ENCODE measurements at regions not wholly inside any gene's neighbourhood (a gene's known extent, or its start where the extent isn't known, plus 50 kb on each side); places are given as distances from the start of the nearest gene placed in this dataset.

DNA sequence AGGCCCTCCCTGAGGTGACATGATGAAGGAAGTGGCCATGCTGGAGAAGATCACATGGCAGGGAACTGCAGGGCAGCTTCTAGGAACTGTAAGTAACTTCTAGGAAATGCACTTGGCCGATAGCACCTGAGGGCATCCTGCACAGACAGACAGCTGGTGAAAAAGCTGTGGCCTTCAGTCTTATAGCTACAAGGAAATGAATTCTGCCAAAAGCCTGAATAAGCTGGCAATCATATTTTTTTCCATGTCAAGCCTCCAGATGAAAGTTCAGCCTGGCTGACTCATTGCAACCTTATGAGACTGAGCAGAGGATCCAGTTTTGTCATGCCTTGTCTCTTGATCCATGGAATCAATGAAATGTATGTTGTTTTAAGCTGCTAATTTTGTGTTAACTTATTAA is 91.1 kb upstream of the CACNA2D1 start:
- Mint-ChIP-seq H3K36me3 (ENCODE audit: low read depth) (no peaks in the 10 kb centered on the region), H3K9me3 (peaks cover 6% of the 10 kb centered on the region), H3K27me3 (ENCODE audit: insufficient read depth) (no peaks in the 10 kb centered on the region), H3K27ac (no peak overlapping the region), H3K4me3 (no peak overlapping the region), H3K4me1 (peaks cover 20% of the 10 kb centered on the region)
- Histone ChIP-seq H3K27ac (ENCODE audit: low read depth, low read length) (no peak overlapping the region), H3K27me3 (ENCODE audit: control insufficient read depth, insufficient read depth, low read length, poor library complexity, severe bottlenecking) (no peaks in the 10 kb centered on the region), H3K9ac (ENCODE audit: extremely low read depth, low read length, poor library complexity, severe bottlenecking) (no peak overlapping the region), H3K4me1 (ENCODE audit: control insufficient read depth, insufficient read depth, low read length) (peaks cover 7% of the 10 kb centered on the region), H3K36me3 (ENCODE audit: control insufficient read depth, insufficient read depth, low read length) (no peaks in the 10 kb centered on the region), H3K9me3 (ENCODE audit: control insufficient read depth, low read length) (peaks cover 4% of the 10 kb centered on the region), H3K4me3 (ENCODE audit: low read length) (no peak overlapping the region)
- DNase-seq, result no peak
- 92 to 97% methylated on average over 1 of the region's 1 CpG for WGBS, 2 experiments (ENCODE audit: insufficient coverage in 1 of 2, insufficient read length in 1 of 2)
- TF ChIP-seq, protein P1, sequence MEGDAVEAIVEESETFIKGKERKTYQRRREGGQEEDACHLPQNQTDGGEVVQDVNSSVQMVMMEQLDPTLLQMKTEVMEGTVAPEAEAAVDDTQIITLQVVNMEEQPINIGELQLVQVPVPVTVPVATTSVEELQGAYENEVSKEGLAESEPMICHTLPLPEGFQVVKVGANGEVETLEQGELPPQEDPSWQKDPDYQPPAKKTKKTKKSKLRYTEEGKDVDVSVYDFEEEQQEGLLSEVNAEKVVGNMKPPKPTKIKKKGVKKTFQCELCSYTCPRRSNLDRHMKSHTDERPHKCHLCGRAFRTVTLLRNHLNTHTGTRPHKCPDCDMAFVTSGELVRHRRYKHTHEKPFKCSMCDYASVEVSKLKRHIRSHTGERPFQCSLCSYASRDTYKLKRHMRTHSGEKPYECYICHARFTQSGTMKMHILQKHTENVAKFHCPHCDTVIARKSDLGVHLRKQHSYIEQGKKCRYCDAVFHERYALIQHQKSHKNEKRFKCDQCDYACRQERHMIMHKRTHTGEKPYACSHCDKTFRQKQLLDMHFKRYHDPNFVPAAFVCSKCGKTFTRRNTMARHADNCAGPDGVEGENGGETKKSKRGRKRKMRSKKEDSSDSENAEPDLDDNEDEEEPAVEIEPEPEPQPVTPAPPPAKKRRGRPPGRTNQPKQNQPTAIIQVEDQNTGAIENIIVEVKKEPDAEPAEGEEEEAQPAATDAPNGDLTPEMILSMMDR (conservative IDR thresholded peaks at IDR 0.05), result no peak

DNA sequence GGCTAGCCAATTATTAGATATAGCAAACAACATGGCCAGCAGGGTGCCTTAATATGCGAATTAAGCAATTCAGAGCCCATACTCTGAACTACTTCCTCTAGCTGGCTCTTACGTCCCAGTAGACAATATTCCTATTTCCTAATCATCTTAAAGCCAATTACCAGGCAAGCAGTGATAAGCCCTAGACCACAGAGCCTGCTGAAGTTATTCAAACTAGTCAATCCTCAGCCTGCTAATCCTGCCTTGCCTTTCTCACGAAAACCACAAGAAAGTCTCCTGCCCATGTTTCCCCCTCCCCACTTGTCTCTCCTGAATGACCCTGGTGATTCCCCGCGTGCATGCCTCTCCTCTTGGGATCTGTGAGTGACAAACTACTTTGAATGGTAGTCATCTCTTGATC is 86.8 kb upstream of the CACNA2D1 start:
- Histone ChIP-seq H3K9me3 (ENCODE audit: control insufficient read depth, low read length) (no peaks in the 10 kb centered on the region), H3K4me3 (ENCODE audit: low read length) (no peak overlapping the region), H3K27ac (ENCODE audit: low read depth, low read length) (no peak overlapping the region), H3K36me3 (ENCODE audit: control insufficient read depth, insufficient read depth, low read length) (no peaks in the 10 kb centered on the region), H3K4me1 (ENCODE audit: control insufficient read depth, insufficient read depth, low read length) (peaks cover 7% of the 10 kb centered on the region), H3K9ac (ENCODE audit: extremely low read depth, low read length, poor library complexity, severe bottlenecking) (no peak overlapping the region), H3K27me3 (ENCODE audit: control insufficient read depth, insufficient read depth, low read length, poor library complexity, severe bottlenecking) (no peaks in the 10 kb centered on the region)
- 38 to 70% methylated on average over 3 to 5 of the region's 5 CpGs for WGBS, 2 experiments (ENCODE audit: insufficient coverage in 1 of 2, insufficient read length in 1 of 2)
- peak; percentile 63 for DNase-seq
- no peak overlapping the region for H3K4me3 Mint-ChIP-seq
- TF ChIP-seq, protein P1 (conservative IDR thresholded peaks at IDR 0.05), result no peak
- H3K36me3 Mint-ChIP-seq (ENCODE audit: low read depth), result no peaks in the 10 kb centered on the region
- peaks cover 21% of the 10 kb centered on the region for H3K4me1 Mint-ChIP-seq
- H3K27ac Mint-ChIP-seq, result peak overlapping the region; percentile 80
- peaks cover 3% of the 10 kb centered on the region for H3K9me3 Mint-ChIP-seq
- no peaks in the 10 kb centered on the region for H3K27me3 Mint-ChIP-seq (ENCODE audit: insufficient read depth)

DNA sequence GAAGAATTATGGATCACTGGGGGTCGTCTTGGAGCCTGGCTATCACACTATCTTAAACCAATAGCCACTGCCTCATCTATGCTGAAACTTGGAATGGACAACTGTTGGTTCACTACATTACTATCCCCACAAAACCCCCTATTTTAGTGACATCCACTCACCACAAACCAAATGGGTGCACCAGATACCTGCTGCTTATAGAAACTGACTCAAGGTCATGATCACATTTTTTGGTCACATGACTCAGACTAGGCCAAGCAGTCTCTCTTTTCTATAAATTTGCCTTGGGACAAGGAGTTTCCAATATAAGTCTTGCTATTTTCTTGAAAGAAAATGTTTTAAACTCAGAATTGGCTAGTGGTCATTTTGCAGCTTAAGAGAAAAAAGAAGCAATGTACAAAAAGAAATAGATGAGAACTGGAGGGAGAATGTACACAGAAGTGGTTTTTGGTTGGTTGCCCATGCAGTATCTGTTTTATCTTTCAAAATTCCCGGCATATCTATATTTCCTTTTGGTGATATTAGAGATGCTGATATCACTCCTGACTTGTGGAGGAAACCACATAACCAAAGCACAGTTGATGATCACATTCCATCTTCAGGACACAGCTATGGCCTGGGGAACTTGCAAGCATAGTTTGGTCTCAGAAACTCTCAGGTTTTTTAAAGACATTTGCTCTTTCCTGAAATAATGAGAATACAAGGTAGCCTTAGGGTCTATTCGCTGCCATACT is 85.2 kb upstream of the CACNA2D1 start:
- Mint-ChIP-seq H3K36me3 (ENCODE audit: low read depth) (no peaks in the 10 kb centered on the region), H3K9me3 (peaks cover 3% of the 10 kb centered on the region), H3K4me3 (no peak overlapping the region), H3K27ac (no peak overlapping the region), H3K4me1 (peaks cover 21% of the 10 kb centered on the region), H3K27me3 (ENCODE audit: insufficient read depth) (no peaks in the 10 kb centered on the region)
- Histone ChIP-seq H3K36me3 (ENCODE audit: control insufficient read depth, insufficient read depth, low read length) (no peaks in the 10 kb centered on the region), H3K27me3 (ENCODE audit: control insufficient read depth, insufficient read depth, low read length, poor library complexity, severe bottlenecking) (no peaks in the 10 kb centered on the region), H3K9ac (ENCODE audit: extremely low read depth, low read length, poor library complexity, severe bottlenecking) (no peak overlapping the region), H3K4me3 (ENCODE audit: low read length) (no peak overlapping the region), H3K9me3 (ENCODE audit: control insufficient read depth, low read length) (no peaks in the 10 kb centered on the region), H3K27ac (ENCODE audit: low read depth, low read length) (no peak overlapping the region), H3K4me1 (ENCODE audit: control insufficient read depth, insufficient read depth, low read length) (peaks cover 7% of the 10 kb centered on the region)
- 96 to 100% methylated on average over 1 to 3 of the region's 3 CpGs for WGBS, 2 experiments (ENCODE audit: insufficient coverage in 1 of 2, insufficient read length in 1 of 2)
- TF ChIP-seq, protein P1 (conservative IDR thresholded peaks at IDR 0.05), result no peak
- no peak for DNase-seq
